ENCODE measurements at regions not wholly inside any gene's neighbourhood (a gene's known extent, or its start where the extent isn't known, plus 50 kb on each side); places are given as distances from the start of the nearest gene placed in this dataset.

- TF ChIP-seq, protein P1, sequence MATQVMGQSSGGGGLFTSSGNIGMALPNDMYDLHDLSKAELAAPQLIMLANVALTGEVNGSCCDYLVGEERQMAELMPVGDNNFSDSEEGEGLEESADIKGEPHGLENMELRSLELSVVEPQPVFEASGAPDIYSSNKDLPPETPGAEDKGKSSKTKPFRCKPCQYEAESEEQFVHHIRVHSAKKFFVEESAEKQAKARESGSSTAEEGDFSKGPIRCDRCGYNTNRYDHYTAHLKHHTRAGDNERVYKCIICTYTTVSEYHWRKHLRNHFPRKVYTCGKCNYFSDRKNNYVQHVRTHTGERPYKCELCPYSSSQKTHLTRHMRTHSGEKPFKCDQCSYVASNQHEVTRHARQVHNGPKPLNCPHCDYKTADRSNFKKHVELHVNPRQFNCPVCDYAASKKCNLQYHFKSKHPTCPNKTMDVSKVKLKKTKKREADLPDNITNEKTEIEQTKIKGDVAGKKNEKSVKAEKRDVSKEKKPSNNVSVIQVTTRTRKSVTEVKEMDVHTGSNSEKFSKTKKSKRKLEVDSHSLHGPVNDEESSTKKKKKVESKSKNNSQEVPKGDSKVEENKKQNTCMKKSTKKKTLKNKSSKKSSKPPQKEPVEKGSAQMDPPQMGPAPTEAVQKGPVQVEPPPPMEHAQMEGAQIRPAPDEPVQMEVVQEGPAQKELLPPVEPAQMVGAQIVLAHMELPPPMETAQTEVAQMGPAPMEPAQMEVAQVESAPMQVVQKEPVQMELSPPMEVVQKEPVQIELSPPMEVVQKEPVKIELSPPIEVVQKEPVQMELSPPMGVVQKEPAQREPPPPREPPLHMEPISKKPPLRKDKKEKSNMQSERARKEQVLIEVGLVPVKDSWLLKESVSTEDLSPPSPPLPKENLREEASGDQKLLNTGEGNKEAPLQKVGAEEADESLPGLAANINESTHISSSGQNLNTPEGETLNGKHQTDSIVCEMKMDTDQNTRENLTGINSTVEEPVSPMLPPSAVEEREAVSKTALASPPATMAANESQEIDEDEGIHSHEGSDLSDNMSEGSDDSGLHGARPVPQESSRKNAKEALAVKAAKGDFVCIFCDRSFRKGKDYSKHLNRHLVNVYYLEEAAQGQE (IDR thresholded peaks at IDR 0.05; ENCODE audit: low read depth, low read length): no peak
- TF ChIP-seq FOSL2 (IDR thresholded peaks at IDR 0.05; ENCODE audit: borderline replicate concordance, low read depth) (no peak), SIN3A (IDR thresholded peaks at IDR 0.05; ENCODE audit: borderline replicate concordance, low read depth, low read length) (no peak), GATA2 (CRISPR knock-in tag; IDR thresholded peaks at IDR 0.05) (peak; percentile 96), CTCF (IDR thresholded peaks at IDR 0.05) (no peak), NRF1 (IDR thresholded peaks at IDR 0.05; ENCODE audit: low read depth, low read length) (no peak), EP300 (IDR thresholded peaks at IDR 0.05; ENCODE audit: borderline replicate concordance in 1 of 2, low read depth in 1 of 2, low read length in 1 of 2) (peak; percentile 6 to 96; a peak in 2 of 4 replicates)
- TF ChIP-seq, protein P2, sequence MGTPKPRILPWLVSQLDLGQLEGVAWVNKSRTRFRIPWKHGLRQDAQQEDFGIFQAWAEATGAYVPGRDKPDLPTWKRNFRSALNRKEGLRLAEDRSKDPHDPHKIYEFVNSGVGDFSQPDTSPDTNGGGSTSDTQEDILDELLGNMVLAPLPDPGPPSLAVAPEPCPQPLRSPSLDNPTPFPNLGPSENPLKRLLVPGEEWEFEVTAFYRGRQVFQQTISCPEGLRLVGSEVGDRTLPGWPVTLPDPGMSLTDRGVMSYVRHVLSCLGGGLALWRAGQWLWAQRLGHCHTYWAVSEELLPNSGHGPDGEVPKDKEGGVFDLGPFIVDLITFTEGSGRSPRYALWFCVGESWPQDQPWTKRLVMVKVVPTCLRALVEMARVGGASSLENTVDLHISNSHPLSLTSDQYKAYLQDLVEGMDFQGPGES (IDR thresholded peaks at IDR 0.05; ENCODE audit: low read depth, low read length): no peak
Observed at GRCh38 chr3:174755833-174756829, 103.0 kb upstream of the NAALADL2 start (continued).

GRCh38 chr3:174758943-174759342 lies 100.2 kb upstream of the NAALADL2 start:
- TF ChIP-seq USF2 (IDR thresholded peaks at IDR 0.05; ENCODE audit: borderline replicate concordance, low read depth, low read length) (no peak), FOXJ3 (CRISPR knock-in tag; IDR thresholded peaks at IDR 0.05) (no peak), FOXM1 (IDR thresholded peaks at IDR 0.05; ENCODE audit: low read depth) (no peak), PBX3 (IDR thresholded peaks at IDR 0.05) (no peak), EP300 (IDR thresholded peaks at IDR 0.05; ENCODE audit: borderline replicate concordance in 1 of 2, low read depth in 1 of 2, low read length in 1 of 2) (peak in 1 of 2 experiments; percentile 44; a peak in 1 of 4 replicates), RFX5 (IDR thresholded peaks at IDR 0.05; ENCODE audit: low read length) (no peak), GATA2 (CRISPR knock-in tag; IDR thresholded peaks at IDR 0.05) (peak; percentile 32; the same call in 1 of the 2 replicates), MXI1 (IDR thresholded peaks at IDR 0.05; ENCODE audit: low read depth, low read length) (no peak)
- TF ChIP-seq, protein P3, sequence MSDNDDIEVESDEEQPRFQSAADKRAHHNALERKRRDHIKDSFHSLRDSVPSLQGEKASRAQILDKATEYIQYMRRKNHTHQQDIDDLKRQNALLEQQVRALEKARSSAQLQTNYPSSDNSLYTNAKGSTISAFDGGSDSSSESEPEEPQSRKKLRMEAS (IDR thresholded peaks at IDR 0.05; ENCODE audit: low read depth): no peak
- TF ChIP-seq, protein P4, sequence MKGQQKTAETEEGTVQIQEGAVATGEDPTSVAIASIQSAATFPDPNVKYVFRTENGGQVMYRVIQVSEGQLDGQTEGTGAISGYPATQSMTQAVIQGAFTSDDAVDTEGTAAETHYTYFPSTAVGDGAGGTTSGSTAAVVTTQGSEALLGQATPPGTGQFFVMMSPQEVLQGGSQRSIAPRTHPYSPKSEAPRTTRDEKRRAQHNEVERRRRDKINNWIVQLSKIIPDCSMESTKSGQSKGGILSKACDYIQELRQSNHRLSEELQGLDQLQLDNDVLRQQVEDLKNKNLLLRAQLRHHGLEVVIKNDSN (IDR thresholded peaks at IDR 0.05; ENCODE audit: borderline replicate concordance, low read depth): no peak
- no peak for DNase-seq
- no peaks in the 10 kb centered on the region for H4K20me1 ChIP-seq (ENCODE audit: insufficient read depth)
- H3K9me3 ChIP-seq: no peaks in the 10 kb centered on the region
- H3K27me3 ChIP-seq (ENCODE audit: insufficient read depth): no peaks in the 10 kb centered on the region
- no peaks in the 10 kb centered on the region for H3K79me2 ChIP-seq (ENCODE audit: insufficient read depth)
- no peak overlapping the region for H3K4me2 ChIP-seq
- no peak overlapping the region for H2AFZ ChIP-seq (ENCODE audit: low read depth)
- no peaks in the 10 kb centered on the region for H3K9me2 ChIP-seq
- peaks cover 0 to 11% of the 10 kb centered on the region in 2 experiments; a peak in 1 of 4 replicates for H3K4me1 ChIP-seq (ENCODE audit: control insufficient read depth in 1 of 2, insufficient read depth in 2 of 2, low read depth in 1 of 2, low read length in 1 of 2)
- POLR2A ChIA-PET: no interaction called here
- no peak overlapping the region; a peak in 1 of 4 replicates for H3K27ac ChIP-seq (ENCODE audit: low read depth in 2 of 2, low read length in 1 of 2)
- H3K36me3 ChIP-seq (replicated peaks in 1 of 2; ENCODE audit: control insufficient read depth in 1 of 2, insufficient read depth in 2 of 2, low read length in 1 of 2): no peaks in the 10 kb centered on the region
- no peaks in the 10 kb centered on the region for H3F3A ChIP-seq (replicated peaks; ENCODE audit: insufficient read depth)
- H3K4me3 ChIP-seq (ENCODE audit: low read depth in 2 of 2, low read length in 1 of 2): no peak overlapping the region
- CTCF ChIA-PET: no interaction called here
- H3K9ac ChIP-seq: no peak overlapping the region
